Gastrocnemius medialis (tissue), 4 donors: ENCODE measurements at regions not wholly inside any gene's neighbourhood (a gene's known extent, or its start where the extent isn't known, plus 50 kb on each side); places are given as distances from the start of the nearest gene placed in this dataset.

ENCODE experiments used
- CTCF ChIP-seq, 5 experiments: fragments of 450-650 bp in 3 of 5; fragments of 200-600 bp in 2 of 5; sonication (generic) in 2 of 5; IDR thresholded peaks in 4 of 5; conservative IDR thresholded peaks in 1 of 5; 1 replicate in 4 of 5; 2 replicates in 1 of 5; pipeline ENCODE4 v1.5.1; 2016 to 2019; ENCODE audit warnings: antibody characterized with exemption in 5 of 5, mild to moderate bottlenecking in 3 of 5, moderate library complexity in 3 of 5
- POLR2A ChIP-seq, 2 donors: fragments of 450-650 bp; IDR thresholded peaks; one replicate each; pipeline ENCODE4 v1.6.1; 2017; ENCODE audit warnings: antibody characterized with exemption in 2 of 2, mild to moderate bottlenecking in 2 of 2, moderate library complexity in 2 of 2

- TF ChIP-seq CTCF (IDR thresholded peaks at IDR 0.05 in 4 of 5, conservative IDR thresholded peaks at IDR 0.05 in 1 of 5) = no peak
- no peak for TF ChIP-seq POLR2A (IDR thresholded peaks at IDR 0.05)
Observed at GRCh38 chrX:121260596-121261240, 213.3 kb downstream of the GLUD2 start.
